HG03196 (cell line): ENCODE measurements at regions not wholly inside any gene's neighbourhood (a gene's known extent, or its start where the extent isn't known, plus 50 kb on each side); places are given as distances from the start of the nearest gene placed in this dataset.

Experiments used
- ATAC-seq: cut with Tn5 transposase; IDR thresholded peaks from one replicate; pipeline ENCODE4 v1.9.1; 2021; ENCODE audit not compliant: unreplicated experiment

DNA sequence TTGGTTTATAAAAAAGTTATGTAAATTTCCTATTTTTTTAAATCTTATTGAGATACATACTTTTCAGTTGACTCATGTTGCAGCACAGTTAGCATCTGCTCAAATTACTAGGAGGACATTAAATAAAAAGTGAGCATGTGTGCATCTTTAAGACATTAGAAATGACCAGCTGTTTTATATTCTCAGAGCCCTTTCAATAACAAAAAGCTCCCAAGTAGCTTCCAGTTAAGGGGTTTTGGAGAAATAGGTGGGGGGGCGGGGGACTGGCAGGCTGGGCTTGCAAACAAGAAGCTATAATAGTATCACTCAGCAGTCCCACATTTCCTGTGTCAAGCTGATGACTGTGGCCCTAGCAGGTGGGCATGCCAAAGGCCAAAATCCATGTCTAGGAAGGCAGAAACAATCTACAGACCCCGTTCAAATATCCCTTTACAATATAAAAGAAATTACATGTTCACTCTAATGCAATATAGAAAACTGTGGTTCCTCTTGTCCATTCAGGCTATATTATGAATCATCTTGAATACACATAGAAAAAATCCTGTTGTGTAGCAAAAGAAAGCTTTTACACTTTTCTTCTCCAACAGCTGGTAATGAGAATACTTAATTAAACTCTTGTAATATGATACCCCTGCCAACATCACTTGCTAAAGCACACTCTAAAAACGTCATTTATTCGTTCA is 1713.2 kb upstream of the SLC10A2 start:
- ATAC-seq, result no peak

DNA sequence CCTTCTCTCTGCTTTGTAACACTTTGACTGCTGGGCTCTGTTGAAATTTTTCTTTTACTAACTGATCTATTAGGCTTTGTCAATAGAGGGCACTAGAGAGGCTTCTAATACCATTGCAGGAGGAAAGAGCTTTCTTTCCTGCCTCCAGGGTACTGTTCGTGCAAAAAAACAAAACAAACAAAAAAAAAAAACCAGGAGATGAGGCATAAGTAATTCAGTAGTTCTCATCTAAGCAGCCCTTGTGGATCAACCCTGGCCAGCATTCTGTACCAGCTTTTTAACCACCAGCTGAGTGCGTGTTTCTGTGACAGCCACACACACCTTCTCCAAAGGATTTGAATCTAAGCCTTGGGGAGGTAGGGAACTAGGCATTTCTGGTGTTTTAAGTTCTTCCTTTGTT is 1707.6 kb upstream of the SLC10A2 start:
- ATAC-seq, result no peak

DNA sequence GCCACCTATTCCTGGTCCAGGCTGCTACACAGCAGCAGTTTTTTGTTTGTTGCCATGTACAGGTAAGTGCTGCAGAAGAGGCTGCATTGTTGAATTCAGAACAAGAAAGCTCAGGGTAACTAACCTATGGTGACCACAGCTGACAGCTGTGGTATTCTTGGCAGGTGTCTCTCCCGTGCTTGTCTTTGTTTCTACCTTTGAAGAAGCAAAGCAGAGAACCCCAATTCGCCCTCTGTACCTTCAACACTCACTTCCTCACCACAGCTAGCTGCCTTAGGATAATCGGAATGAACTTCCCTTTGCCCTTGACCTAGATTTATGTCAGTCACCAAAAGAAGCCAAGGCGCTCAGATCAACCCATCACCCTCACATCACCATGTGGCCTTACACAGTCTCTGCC is 1703.3 kb upstream of the SLC10A2 start:
- no peak for ATAC-seq

DNA sequence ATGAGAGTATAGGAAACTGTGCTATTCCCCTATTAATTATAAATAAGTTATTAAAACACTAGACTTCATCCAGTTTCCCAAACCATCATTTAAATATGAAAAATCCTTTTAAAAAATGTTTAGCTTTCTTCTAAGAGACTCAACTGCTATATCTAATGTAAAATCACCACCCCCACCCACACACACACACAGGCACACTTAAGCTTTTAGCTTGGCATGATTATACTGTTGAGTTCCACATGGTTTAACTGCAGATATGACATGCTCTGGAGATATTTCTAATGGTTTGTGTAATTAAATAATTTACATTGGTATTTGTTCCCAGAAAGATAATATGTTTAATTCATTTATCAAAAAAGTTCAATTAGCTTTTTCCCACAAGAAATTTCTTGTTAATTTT is 1700.1 kb upstream of the SLC10A2 start:
- ATAC-seq, result no peak

DNA sequence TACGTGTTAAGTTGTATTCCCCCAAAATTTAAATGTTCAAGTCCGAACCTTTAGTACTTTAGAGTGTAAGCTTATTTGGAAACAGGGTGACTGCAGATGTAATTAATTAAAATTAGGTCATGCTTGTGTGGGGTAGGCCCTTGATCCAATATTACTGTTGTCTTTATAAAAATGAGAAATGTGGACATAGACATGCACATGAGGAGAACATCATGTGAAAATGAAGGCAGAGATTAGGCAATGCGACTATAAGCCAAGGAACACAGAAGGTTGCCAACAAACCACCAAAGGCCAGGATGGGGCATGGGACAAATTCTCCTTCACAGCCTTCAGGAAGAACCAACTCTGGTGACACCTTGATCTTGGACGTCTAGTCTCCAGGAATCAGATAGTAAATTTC is 1698.4 kb upstream of the SLC10A2 start:
- no peak for ATAC-seq

DNA sequence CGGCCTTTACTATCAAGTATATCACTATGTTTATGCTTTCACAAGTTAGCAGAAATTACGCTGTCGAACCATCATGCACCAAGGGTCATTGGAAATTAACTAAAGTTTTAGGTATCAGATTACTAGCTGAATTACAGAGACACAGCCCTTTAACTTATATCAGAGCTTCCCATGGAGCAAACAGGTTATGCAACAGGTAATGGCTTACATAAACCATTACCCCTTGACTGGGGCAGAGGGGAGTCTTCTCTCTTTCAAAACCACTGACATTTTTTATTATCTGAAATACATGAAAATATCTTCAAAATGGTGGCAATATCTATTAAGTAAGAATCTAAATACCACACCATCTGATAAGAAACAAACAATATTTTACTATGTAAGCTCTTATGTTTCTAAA is 1692.9 kb upstream of the SLC10A2 start:
- ATAC-seq, result no peak

DNA sequence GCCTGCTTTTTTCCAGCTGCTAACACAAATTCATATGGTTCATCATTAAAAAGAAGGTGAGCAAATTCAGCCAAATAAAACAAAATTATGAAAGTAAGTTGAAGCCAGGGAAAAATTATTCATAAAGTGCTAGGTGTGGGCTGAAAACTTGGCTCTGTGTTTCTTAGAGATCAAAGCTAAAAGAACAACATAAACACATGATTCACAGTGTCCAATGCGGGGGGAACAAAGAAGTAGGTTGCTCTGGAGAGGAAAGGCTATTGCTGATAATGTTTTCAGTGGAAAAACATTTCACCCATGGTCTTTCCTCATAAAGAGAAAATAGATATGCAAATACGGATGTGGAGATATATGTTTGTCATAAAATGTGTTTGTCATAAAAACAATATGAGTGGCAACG is 1691.5 kb upstream of the SLC10A2 start:
- ATAC-seq, result no peak

DNA sequence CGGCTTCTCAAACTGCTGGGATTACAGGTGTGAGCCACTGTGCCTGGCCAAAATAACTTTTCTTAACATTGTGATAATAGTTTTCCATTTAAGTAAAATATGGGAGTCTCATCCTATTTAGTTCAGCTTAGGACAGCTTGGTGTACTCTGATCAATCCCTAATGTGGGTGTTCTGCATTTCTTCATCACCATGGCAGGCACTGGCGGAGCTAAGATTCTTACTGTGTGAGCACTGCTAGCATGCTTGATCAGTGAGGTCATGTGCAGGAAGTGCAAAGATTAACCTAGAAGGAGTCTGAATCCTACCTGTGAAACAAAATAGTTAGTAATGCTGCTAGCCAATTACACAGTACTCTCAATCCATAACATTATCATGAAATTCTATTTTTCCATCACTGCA is 1684.2 kb upstream of the SLC10A2 start:
- ATAC-seq, result no peak

DNA sequence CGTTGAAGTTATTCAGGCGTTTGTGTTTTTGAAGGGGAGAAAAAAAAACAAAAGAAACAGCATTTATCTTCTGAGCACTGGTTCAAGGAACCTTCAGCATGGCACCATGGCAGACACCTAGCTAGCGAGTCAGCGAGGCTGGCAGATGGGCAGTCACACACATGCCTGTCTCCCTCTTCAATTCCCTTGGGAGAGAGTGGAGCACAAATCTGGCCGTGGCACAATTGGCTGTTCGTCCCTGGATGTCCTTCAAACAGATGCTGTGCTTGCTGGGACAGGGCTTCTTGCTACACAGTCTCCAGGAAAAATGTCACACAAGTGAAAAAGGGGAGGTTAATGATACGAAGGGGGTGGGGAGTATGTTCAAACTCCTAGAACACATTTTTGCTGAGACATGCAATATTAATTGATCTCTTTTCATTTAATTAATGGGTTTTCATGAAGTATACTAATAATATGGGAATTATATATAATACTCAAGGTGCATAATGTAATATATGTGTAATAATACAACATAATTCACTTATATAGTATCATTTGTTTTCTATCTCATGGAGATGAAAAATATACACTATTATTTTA is 1674.5 kb upstream of the SLC10A2 start:
- no peak for ATAC-seq

DNA sequence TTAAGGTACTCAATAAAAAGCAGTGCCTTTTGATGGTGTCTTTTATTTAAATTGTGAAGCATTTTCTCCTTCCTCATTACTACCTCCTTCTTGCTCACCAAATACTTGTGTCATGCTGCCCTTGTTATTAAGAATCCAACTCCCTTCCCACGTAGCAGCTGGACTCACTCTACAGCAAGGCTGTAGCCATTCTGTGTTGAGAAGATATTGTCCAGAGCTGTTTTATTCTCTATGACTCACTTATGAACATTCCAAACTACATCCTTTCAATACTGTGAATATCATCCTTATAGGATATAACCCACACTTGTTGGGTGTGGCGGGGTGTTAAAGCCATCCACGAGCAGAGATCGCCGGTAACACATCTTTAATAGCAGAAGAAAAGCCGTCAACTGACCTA is 1671.5 kb upstream of the SLC10A2 start:
- ATAC-seq, result no peak

DNA sequence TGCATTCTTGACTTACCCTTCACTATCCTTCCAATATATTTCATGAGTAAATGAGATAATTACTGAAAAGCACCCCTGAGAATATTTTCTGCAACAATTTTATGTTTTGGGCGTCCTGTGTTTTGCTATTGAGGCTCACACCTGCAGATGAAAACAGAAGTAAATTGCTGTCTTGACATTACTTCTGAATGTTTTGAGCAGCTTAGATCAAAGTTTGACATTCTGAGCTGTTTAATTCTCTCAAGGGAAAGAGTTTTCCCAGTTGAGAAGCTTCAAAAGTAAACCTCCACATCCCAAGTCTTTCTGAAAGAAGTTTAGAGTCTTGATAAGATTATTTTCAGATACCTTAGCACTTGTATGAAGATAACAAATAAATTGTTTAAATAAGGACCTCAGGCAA is 1667.2 kb upstream of the SLC10A2 start:
- no peak for ATAC-seq

DNA sequence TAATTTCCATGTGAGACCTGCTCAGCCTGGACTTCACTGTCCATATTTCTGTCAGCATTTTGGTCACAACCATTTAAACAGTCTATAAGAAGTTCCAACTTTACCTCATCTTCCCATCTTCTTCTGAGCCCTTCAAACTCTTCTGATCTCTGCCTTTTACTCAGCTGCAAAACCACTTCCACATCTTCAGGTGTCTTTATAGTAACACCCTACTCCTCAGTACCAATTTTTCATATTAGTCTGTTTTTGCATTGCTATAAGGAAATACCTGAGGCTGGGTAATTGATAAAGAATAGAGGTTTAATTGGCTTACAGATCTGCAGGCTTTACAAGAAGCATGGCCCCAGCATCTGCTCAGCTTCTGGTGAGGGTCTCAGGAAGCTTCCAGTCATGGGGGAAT is 1648.9 kb upstream of the SLC10A2 start:
- no peak for ATAC-seq

DNA sequence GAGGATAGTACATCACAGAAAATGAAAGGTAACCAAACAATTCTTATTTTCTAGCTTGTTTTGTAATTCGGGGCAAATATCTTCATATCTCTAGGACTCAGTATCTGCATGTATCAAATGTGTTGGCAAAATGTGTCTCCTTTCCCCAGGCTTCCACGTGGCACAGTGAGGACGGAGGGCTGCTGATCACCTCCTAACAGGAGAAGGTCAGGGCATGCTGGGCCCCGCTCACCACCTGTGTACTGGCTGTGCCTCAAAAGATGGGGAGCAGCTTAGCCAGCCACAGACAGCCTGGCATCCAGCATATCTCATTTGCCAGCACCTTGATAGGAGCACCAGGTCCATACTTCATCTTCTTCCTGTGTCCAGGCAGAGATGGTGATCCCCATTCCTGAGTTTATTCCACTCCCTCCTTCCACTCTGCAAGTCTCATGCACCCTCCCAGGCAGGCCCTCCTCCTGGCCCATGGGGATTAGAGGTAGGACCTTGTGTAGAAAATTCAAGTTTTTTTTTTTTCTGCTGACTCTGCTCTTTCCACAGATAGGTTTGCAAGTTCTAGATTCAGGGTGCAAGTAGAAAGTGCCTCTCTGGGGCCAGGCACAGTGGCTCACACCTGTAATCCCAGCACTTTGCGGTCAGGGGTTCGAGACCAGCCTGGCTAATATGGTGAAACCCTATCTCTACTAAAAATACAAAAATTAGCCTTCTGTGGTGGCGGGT is 1639.0 kb upstream of the SLC10A2 start:
- ATAC-seq, result no peak

DNA sequence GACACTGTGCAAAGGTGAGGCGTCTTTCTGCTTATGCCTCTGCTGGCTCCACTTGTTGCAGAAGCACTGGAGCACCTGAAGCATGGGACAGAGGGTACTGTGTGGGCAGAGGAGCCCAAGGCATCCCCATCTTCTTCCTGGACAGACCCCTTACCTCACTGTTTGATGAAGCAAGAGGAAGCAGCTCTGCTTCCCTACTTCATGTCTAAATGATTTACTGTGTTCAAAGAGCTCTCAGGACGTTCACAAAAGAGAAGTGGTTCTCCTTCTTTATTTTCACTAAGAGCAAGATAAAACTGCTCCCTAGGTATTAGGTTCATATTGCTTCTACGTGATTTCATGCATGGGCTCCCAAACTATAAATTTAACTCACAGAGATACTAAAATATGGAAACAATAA is 1635.4 kb upstream of the SLC10A2 start:
- no peak for ATAC-seq

DNA sequence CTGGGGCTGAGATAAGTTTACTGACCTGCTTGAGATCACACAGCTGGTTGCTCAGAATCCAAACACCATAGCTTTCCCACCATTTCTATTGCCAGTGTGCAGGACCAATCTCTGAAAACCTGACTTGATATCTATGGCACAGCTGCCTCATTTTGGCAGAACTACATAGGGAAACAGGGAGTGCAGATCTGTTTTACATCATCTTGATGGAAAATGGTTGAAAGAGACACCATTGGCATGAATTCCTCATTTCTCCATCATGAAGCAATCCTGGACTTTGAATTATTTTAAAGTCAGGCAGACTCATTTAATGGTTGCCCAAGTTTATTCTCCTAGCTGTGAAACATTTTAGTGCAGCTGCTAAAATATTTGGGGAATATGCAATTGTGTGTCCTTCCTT is 1628.2 kb upstream of the SLC10A2 start:
- no peak for ATAC-seq

DNA sequence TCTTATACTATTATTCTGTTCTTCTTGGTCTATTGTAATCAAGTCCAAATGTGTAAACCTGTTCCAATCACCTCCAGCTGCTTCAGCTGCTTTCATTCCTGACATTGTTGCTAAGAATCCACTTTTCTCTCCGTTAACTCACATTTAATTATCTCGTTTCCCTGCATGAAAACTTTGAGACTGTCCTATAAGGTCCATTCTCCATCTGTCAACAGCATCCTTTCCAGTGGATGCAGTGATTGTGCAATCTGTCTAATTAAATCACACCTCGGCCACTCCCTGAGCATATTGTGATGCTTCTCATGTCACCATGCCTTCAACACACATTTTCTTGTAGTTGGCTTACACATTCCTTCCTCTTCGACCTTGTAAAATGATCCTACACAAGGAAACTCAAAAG is 1626.9 kb upstream of the SLC10A2 start:
- ATAC-seq, result no peak

DNA sequence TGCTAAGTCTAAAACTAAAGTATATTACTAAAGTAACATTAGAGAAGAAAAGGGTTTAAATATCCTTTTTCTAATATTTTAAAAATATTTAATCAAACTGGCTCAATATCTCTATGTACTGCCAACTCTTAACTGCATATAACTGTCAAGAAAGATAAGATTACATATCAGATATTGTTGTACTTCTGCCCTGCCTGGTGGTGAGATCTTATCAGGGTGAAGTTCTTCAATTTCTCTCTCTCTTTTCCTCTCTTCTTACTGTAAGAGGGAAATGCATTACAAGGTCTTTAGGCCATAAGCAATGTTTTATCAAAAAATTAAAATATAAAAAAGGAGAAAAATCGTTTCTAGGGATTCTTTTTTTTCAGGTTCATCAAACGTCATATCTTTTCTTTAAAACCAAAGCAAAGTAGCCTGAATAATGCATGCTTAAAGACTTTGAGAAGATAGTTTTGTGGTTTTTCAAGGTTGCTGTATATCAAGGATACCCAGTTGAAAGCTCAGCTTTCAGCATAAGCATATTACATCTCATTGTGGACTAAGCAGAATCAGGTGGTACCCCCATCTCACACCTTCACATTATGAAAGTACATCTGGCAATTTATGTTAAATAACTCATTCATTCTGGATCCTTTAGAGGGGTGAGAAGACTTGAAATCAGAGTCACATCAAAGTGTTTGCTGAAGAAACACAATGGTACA is 1625.7 kb upstream of the SLC10A2 start:
- no peak for ATAC-seq

DNA sequence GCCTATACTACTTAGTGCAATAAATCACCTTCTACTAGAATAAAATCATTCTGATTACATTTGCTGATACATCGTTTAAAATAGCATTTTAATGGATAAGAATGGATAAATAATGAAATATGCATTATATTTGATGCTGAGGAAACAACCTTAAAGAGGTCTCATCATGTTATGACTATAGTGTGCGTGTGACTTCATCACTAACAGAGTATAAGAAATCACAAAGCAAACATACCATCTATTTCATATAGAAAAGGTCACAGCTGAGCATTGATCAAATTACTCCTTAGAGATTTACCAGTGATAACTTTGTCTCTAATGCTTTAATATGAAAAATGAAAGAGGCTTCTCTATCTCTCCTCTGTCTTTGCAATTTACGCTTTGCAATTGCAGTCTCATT is 1620.3 kb upstream of the SLC10A2 start:
- ATAC-seq, result no peak

DNA sequence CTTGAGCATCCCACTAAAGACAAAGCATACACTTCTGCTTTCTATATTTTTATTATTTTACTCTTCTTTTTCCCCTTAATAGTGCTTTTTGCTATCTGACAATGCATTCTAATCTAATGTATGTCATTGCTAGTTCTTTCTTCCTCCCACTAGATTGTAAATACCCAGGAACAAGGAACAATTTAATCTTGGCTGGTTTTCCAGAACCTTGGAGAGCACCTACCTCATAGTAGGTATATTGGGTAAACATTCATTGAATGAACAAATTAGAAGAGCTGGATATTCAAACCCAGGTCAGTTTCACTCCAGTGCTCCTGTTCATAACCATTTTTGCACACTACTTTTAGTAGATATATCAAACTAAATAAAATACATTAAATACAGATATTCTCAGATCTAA is 1617.6 kb upstream of the SLC10A2 start:
- no peak for ATAC-seq

DNA sequence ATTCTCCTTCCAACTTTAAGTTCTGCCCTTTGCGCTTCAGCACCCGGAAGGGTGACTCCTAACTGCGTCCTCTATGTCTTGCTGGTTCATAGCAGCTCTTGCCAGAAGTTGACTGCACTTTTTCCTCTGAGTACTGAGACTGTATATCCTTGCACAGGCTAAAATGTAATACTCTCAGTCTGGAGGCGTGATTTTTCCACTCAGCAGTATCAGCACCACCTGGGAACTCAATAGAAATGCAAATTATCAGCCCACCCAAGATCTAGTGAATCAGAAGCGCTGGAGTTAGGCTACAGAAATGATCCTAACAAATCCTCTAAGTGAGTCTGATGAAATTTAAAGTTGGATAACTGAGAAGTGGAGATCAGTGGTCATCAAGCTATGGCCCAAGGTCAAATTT is 1611.9 kb upstream of the SLC10A2 start:
- no peak for ATAC-seq

DNA sequence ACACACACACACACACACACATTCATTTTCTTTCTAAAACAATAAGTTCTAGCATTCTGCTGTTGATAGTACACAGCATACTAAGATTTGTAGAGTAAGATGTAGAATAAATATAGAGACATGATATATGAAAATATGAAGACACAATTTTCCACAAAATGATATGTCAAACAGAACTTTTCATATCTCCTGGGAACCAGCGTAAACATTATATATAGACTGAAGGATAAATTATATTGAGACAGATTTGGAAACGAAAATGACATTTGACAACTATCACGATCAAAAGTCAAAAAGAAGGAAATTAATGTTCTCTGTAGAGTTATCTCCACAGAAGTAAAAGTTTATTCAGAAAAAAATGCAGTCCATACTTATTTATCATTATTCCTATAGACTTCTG is 1605.7 kb upstream of the SLC10A2 start:
- no peak for ATAC-seq

DNA sequence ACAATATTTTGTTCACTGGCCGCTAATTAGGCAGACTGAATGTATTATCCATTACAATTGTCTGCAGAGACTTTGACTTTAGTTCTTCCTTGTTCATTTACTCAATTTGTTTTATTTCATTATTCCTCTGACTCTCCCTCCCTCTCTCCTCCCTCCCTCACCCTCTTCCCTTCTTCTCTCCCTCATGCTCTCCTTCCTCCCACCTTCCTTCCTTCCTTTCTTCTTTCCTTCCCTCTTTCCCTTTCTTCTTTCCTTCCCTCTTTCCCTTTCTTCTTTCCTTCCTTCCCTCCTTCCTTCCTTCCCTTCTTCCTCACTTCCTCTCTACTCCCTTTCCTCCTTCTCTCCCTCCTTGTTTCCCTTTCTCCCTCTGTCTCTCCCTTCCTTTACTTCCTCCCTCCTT is 1591.0 kb upstream of the SLC10A2 start:
- no peak for ATAC-seq
